ENCODE measurements at regions not wholly inside any gene's neighbourhood (a gene's known extent, or its start where the extent isn't known, plus 50 kb on each side); places are given as distances from the start of the nearest gene placed in this dataset.

DNA sequence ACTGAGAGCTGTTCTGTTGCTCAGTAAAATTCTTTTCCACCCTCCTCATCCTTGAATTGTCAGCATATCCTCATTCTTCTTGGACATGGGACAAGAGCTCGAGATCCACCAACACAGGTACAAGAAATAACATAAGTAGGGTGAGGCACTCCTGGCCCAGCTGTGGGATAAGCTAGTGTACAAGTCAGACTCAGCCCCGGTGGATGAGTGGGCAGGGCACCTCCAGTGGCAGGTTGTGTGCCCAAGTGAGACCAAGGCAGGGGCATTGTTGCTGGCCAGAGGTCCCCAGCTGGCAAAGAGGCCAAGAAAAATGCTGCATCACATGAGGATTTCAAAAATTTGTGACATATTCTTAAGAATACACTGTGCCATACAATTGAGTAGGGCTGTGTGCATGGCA is 402.0 kb upstream of the ZWINT start:
- Histone ChIP-seq H3K27ac (no peak overlapping the region), H3K9me3 (ENCODE audit: control insufficient read depth, low read length) (no peaks in the 10 kb centered on the region), H3K79me2 (no peaks in the 10 kb centered on the region), H3K4me3 (ENCODE audit: low read depth, low read length) (no peak overlapping the region), H3K36me3 (ENCODE audit: control insufficient read depth, insufficient read depth, low read length) (no peaks in the 10 kb centered on the region), H2AFZ (no peak overlapping the region), H3K4me2 (ENCODE audit: low read length) (no peak overlapping the region), H3K4me1 (no peaks in the 10 kb centered on the region), H3K27me3 (ENCODE audit: control insufficient read depth, insufficient read depth, low read length) (no peaks in the 10 kb centered on the region), H3K9ac (no peak overlapping the region)
- TF ChIP-seq, protein P1, sequence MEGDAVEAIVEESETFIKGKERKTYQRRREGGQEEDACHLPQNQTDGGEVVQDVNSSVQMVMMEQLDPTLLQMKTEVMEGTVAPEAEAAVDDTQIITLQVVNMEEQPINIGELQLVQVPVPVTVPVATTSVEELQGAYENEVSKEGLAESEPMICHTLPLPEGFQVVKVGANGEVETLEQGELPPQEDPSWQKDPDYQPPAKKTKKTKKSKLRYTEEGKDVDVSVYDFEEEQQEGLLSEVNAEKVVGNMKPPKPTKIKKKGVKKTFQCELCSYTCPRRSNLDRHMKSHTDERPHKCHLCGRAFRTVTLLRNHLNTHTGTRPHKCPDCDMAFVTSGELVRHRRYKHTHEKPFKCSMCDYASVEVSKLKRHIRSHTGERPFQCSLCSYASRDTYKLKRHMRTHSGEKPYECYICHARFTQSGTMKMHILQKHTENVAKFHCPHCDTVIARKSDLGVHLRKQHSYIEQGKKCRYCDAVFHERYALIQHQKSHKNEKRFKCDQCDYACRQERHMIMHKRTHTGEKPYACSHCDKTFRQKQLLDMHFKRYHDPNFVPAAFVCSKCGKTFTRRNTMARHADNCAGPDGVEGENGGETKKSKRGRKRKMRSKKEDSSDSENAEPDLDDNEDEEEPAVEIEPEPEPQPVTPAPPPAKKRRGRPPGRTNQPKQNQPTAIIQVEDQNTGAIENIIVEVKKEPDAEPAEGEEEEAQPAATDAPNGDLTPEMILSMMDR (IDR thresholded peaks at IDR 0.05), result no peak

DNA sequence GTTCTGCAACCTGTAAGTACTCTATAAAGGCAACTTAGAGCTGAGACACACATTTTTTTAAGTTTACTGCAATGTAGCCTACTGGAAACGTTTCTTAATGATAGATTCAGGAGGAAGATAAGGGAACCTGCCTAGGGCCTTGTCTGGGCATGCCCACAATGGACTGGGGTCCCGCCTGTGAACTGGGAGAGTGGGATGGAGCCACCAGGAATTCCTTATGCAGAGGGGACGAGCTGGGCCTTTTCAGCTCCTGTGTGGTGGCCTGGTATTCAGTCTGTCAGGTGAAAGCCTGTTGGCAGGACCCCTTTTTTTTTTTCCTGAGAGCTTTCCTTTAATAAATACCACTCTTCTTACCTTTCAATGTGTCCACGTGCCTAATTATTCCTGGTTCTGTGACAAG is 384.4 kb upstream of the ZWINT start:
- H3K4me2 ChIP-seq (ENCODE audit: low read length), result no peak overlapping the region
- H3K27ac ChIP-seq, result no peak overlapping the region
- H3K36me3 ChIP-seq (ENCODE audit: control insufficient read depth, insufficient read depth, low read length), result no peaks in the 10 kb centered on the region
- TF ChIP-seq, protein P1 (IDR thresholded peaks at IDR 0.05), result no peak
- H2AFZ ChIP-seq, result no peak overlapping the region
- H3K79me2 ChIP-seq, result no peaks in the 10 kb centered on the region
- H3K4me1 ChIP-seq, result no peaks in the 10 kb centered on the region
- H3K9ac ChIP-seq, result no peak overlapping the region
- no peaks in the 10 kb centered on the region for H3K27me3 ChIP-seq (ENCODE audit: control insufficient read depth, insufficient read depth, low read length)
- H3K4me3 ChIP-seq (ENCODE audit: low read depth, low read length), result no peak overlapping the region
- H3K9me3 ChIP-seq (ENCODE audit: control insufficient read depth, low read length), result no peaks in the 10 kb centered on the region

- TF ChIP-seq, protein P1 (IDR thresholded peaks at IDR 0.05), result no peak
Measured at GRCh38 chr10:56728349-56728748, 367.3 kb upstream of the ZWINT start.

GRCh38 chr10:56722912-56723311 is 361.9 kb upstream of the ZWINT start:
- Histone ChIP-seq H2AFZ (no peak overlapping the region), H3K4me2 (ENCODE audit: low read length) (no peak overlapping the region)

More at GRCh38 chr10:56728349-56728748, 367.3 kb upstream of the ZWINT start:
- H3K79me2 ChIP-seq, result no peaks in the 10 kb centered on the region
- no peaks in the 10 kb centered on the region for H3K9me3 ChIP-seq (ENCODE audit: control insufficient read depth, low read length)
- H3K27ac ChIP-seq, result no peak overlapping the region
- H3K4me2 ChIP-seq (ENCODE audit: low read length), result no peak overlapping the region
- H3K4me1 ChIP-seq, result no peaks in the 10 kb centered on the region
- H3K9ac ChIP-seq, result no peak overlapping the region
- H2AFZ ChIP-seq, result no peak overlapping the region
- no peaks in the 10 kb centered on the region for H3K27me3 ChIP-seq (ENCODE audit: control insufficient read depth, insufficient read depth, low read length)
- H3K4me3 ChIP-seq (ENCODE audit: low read depth, low read length), result no peak overlapping the region
- no peaks in the 10 kb centered on the region for H3K36me3 ChIP-seq (ENCODE audit: control insufficient read depth, insufficient read depth, low read length)

DNA sequence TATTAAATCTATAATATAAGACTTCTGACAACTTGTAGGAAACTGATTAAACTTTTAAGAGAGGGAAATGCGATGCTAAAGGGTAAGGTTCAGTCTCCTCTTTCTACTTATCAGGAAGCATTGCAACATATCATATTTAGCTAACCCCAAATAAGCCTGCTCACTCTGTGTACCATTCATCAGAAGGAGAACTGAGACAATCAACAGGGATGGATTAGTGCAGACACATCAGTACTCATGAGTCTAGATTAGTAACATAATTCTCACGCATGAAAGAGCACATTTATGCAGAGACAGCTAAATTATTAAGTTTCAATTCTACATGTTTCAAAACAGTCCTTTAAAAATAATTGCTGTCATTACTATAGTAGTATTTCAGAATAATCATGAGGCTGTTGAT is 354.2 kb upstream of the ZWINT start:
- Histone ChIP-seq H3K79me2 (no peaks in the 10 kb centered on the region), H3K36me3 (ENCODE audit: control insufficient read depth, insufficient read depth, low read length) (no peaks in the 10 kb centered on the region), H3K9ac (no peak overlapping the region), H3K27ac (no peak overlapping the region), H3K4me3 (ENCODE audit: low read depth, low read length) (no peak overlapping the region), H2AFZ (no peak overlapping the region), H3K27me3 (ENCODE audit: control insufficient read depth, insufficient read depth, low read length) (no peaks in the 10 kb centered on the region), H3K4me1 (no peaks in the 10 kb centered on the region), H3K4me2 (ENCODE audit: low read length) (no peak overlapping the region), H3K9me3 (ENCODE audit: control insufficient read depth, low read length) (no peaks in the 10 kb centered on the region)
- TF ChIP-seq, protein P1 (IDR thresholded peaks at IDR 0.05), result no peak

More at GRCh38 chr10:56722912-56723311, 361.9 kb upstream of the ZWINT start:
- H3K9ac ChIP-seq, result no peak overlapping the region
- H3K27ac ChIP-seq, result no peak overlapping the region
- H3K9me3 ChIP-seq (ENCODE audit: control insufficient read depth, low read length), result no peaks in the 10 kb centered on the region
- H3K36me3 ChIP-seq (ENCODE audit: control insufficient read depth, insufficient read depth, low read length), result no peaks in the 10 kb centered on the region
- H3K4me3 ChIP-seq (ENCODE audit: low read depth, low read length), result no peak overlapping the region
- TF ChIP-seq, protein P1 (IDR thresholded peaks at IDR 0.05), result no peak
- H3K27me3 ChIP-seq (ENCODE audit: control insufficient read depth, insufficient read depth, low read length), result no peaks in the 10 kb centered on the region
- H3K4me1 ChIP-seq, result no peaks in the 10 kb centered on the region
- no peaks in the 10 kb centered on the region for H3K79me2 ChIP-seq

All from parathyroid adenoma (tissue), 2 donors.